Upper lobe of left lung (tissue), 6 donors: ENCODE measurements at regions not wholly inside any gene's neighbourhood (a gene's known extent, or its start where the extent isn't known, plus 50 kb on each side); places are given as distances from the start of the nearest gene placed in this dataset.

Experiments
- ATAC-seq, 2 donors: fragments of 200-7000 bp; cut with Tn5 transposase; one replicate each; pipeline ENCODE4 v1.9.1; 2022; ENCODE audit warnings: mild to moderate bottlenecking in 2 of 2, moderate library complexity in 2 of 2; ENCODE audit not compliant: low FRiP score in 2 of 2
- DNase-seq, 2 donors: peaks; one replicate each; pipeline ENCODE4 v3.0.0-alpha.2; 2019 to 2020
- H3K27ac ChIP-seq, 4 donors: fragments of 200-600 bp; sonication (generic); one replicate each; pipeline ENCODE4 v1.5.1; 2016 to 2019
- H3K27me3 ChIP-seq, 4 donors: fragments of 200-600 bp; sonication (generic); one replicate each; pipeline ENCODE4 v1.5.1; 2017 to 2019
- H3K36me3 ChIP-seq, 4 donors: fragments of 200-600 bp; sonication (generic); one replicate each; pipeline ENCODE4 v1.5.1; 2016 to 2019
- H3K4me1 ChIP-seq, 4 donors: fragments of 200-600 bp; sonication (generic); one replicate each; pipeline ENCODE4 v1.5.1; 2018 to 2019
- H3K4me3 ChIP-seq, 4 donors: fragments of 200-600 bp; sonication (generic); one replicate each; pipeline ENCODE4 v1.5.1; 2017 to 2019; ENCODE audit warnings: mild to moderate bottlenecking in 2 of 4, moderate library complexity in 1 of 4
- H3K9me3 ChIP-seq, 4 donors: fragments of 200-600 bp; sonication (generic); one replicate each; pipeline ENCODE4 v1.5.1; 2018 to 2019
- EP300 ChIP-seq, 4 donors: sonication (generic); formaldehyde crosslinking; IDR thresholded peaks; one replicate each; pipeline ENCODE4 v1.5.1; 2017; ENCODE audit warnings: antibody characterized with exemption in 4 of 4, control low read depth in 2 of 4
- POLR2A ChIP-seq, 4 donors: fragments of 450-650 bp; IDR thresholded peaks; one replicate each; pipeline ENCODE4 v1.5.1; 2016 to 2017; ENCODE audit warnings: antibody characterized with exemption in 4 of 4, mild to moderate bottlenecking in 2 of 4
- POLR2AphosphoS5 ChIP-seq, 2 donors: sonication (generic); formaldehyde crosslinking; IDR thresholded peaks; one replicate each; pipeline ENCODE4 v1.5.1; 2017; ENCODE audit warnings: antibody characterized with exemption in 2 of 2
- WGBS, 2 donors: methylation state at CpG; one replicate each; pipeline ENCODE4 v1.1.5; 2017 to 2018; 5-methylcytosine and 5-hydroxymethylcytosine counted together
- TF ChIP-seq, protein P1 (sequence below), 6 experiments: fragments of 450-650 bp in 4 of 6; fragments of 200-600 bp in 2 of 6; sonication (generic) in 2 of 6; IDR thresholded peaks; one replicate each; pipeline ENCODE4 v1.5.1; 2016 to 2019; ENCODE audit warnings: antibody characterized with exemption in 6 of 6
- donor health status: DM: no; HTN: no; CAD: no; lungs with moderate emphysema.
- donor health status: DM: no; HTN: yes; CAD: no; lungs with severe emphysema.

DNA sequence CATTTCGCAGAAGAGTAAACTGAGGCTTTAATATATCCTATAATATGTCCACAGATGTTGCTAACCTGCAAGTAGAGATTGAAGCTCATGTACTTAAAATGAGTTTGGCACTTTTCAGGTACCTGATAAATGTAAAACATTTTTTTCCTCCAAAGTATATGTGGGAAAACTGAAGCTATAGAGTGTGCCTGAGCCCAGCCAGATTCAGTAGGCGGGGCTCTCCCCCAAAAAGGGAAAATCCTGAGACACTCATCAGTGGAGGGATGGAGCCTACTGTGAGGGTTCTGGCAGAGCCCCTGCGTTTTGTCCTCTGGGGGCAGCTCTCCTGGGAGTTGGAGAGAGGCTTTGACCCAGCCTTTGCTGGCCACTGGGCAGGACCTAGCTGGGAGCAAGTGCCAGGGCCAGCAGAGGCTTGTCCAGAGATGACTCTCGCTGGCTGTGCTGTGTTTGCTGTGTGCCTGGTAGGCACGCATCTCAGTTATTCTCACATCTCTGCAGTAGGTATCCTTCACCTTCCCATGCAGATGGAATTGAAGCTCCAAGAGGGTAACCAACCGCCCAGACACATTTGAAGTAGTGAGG is 81.1 kb upstream of the SPRY4 start:
- H3K9me3 ChIP-seq, result no peaks in the 10 kb centered on the region
- H3K4me1 ChIP-seq, result peaks cover 0 to 6% (median 2%) of the 10 kb centered on the region in 4 donors
- TF ChIP-seq POLR2AphosphoS5 (IDR thresholded peaks at IDR 0.05) (no peak), EP300 (IDR thresholded peaks at IDR 0.05) (no peak), POLR2A (IDR thresholded peaks at IDR 0.05) (no peak)
- TF ChIP-seq, protein P1, sequence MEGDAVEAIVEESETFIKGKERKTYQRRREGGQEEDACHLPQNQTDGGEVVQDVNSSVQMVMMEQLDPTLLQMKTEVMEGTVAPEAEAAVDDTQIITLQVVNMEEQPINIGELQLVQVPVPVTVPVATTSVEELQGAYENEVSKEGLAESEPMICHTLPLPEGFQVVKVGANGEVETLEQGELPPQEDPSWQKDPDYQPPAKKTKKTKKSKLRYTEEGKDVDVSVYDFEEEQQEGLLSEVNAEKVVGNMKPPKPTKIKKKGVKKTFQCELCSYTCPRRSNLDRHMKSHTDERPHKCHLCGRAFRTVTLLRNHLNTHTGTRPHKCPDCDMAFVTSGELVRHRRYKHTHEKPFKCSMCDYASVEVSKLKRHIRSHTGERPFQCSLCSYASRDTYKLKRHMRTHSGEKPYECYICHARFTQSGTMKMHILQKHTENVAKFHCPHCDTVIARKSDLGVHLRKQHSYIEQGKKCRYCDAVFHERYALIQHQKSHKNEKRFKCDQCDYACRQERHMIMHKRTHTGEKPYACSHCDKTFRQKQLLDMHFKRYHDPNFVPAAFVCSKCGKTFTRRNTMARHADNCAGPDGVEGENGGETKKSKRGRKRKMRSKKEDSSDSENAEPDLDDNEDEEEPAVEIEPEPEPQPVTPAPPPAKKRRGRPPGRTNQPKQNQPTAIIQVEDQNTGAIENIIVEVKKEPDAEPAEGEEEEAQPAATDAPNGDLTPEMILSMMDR (IDR thresholded peaks at IDR 0.05), result no peak
- no peak for ATAC-seq
- no peak overlapping the region for H3K27ac ChIP-seq
- H3K36me3 ChIP-seq, result no peaks in the 10 kb centered on the region
- no peak overlapping the region for H3K4me3 ChIP-seq
- DNase-seq, result no peak
- H3K27me3 ChIP-seq, result no peaks in the 10 kb centered on the region
- 90 to 91% methylated on average over 5 to 6 of the region's 6 CpGs for WGBS, 2 donors

DNA sequence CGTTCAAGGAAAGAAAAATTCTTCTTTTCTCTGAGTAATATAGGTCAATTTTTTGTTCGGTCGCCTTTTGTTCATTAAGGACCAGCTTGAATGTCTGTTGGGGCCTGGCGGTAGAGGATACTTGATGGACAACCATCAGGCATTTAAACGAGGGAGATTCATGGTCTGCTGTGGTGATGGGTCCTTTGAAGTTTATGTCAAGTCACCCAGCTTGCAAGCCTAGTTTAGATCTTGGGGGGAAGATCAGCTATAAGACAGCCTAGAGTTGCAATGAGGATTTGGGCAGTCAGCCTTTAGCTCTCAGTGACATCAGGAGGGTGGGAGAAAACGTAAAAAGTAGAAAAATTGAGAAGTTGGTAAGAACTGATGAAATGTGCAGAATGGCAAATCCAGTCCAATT is 80.2 kb upstream of the SPRY4 start:
- no peak for DNase-seq
- Histone ChIP-seq H3K27me3 (no peaks in the 10 kb centered on the region), H3K4me1 (peaks cover 0 to 6% (median 2%) of the 10 kb centered on the region in 4 donors), H3K27ac (no peak overlapping the region), H3K9me3 (no peaks in the 10 kb centered on the region), H3K36me3 (no peaks in the 10 kb centered on the region), H3K4me3 (no peak overlapping the region)
- ATAC-seq, result no peak
- WGBS, 2 donors, result 72 to 73% methylated on average over 6 of the region's 6 CpGs
- TF ChIP-seq POLR2A (IDR thresholded peaks at IDR 0.05), result no peak
- no peak for TF ChIP-seq EP300 (IDR thresholded peaks at IDR 0.05)
- TF ChIP-seq POLR2AphosphoS5 (IDR thresholded peaks at IDR 0.05), result no peak
- TF ChIP-seq, protein P1 (IDR thresholded peaks at IDR 0.05), result no peak

DNA sequence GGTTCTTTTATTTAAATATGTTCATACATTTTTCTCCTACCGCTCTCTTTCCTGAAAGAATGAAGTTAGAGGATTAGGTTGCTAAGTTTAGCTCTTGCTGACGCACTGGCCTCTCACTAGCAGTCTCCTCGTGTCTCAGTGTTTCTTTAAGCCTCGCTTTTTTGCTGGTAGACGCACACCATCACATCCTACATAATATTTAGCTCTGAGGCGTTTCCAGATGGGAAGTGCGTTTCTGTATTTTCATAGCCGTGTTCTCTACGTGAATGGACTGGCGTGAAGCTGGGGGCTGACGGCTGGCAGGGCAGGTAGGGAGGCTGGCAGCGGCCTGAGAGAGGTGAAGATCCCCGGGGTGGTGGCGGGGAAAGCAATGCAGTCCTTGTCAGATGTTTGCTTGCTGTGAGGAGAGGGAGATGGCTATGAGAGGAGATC is 79.2 kb upstream of the SPRY4 start:
- peaks cover 0 to 6% (median 2%) of the 10 kb centered on the region in 4 donors for H3K4me1 ChIP-seq
- peak overlapping the region in 2 of 4 donors; percentile 6 to 34 for H3K4me3 ChIP-seq
- no peaks in the 10 kb centered on the region for H3K36me3 ChIP-seq
- H3K27ac ChIP-seq, result peak overlapping the region in 3 of 4 donors; percentile 27 to 82 (median 41)
- WGBS, 2 donors, result 66 to 72% methylated on average over 14 of the region's 14 CpGs
- TF ChIP-seq POLR2A (IDR thresholded peaks at IDR 0.05), result no peak
- TF ChIP-seq EP300 (IDR thresholded peaks at IDR 0.05), result no peak
- TF ChIP-seq, protein P1 (IDR thresholded peaks at IDR 0.05), result no peak
- TF ChIP-seq POLR2AphosphoS5 (IDR thresholded peaks at IDR 0.05), result no peak
- DNase-seq (no peak), ATAC-seq (peak in 1 of 2 donors; percentile 8)
- H3K27me3 ChIP-seq, result no peaks in the 10 kb centered on the region
- H3K9me3 ChIP-seq, result no peaks in the 10 kb centered on the region

DNA sequence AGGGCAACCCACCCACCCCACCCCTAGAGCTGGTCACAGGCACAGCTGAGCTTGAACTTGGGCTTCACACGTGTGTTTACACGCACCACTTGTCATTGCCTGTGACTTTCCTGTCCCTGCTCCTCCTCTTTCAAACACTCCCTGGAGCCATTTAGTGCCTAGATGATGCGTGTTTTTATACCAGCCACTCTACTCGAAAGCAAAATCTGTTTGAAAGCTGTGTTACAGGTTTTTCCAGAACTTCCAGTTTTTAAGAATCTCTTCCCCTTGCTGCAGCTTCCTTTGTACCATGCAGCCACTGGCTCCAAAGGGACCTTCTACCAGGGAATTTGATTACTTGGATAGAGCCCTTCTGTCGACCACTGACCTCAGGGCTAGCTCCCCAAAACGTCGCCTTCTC is 78.8 kb upstream of the SPRY4 start:
- no peak for ATAC-seq
- peaks cover 0 to 6% (median 2%) of the 10 kb centered on the region in 4 donors for H3K4me1 ChIP-seq
- no peaks in the 10 kb centered on the region for H3K36me3 ChIP-seq
- 62 to 64% methylated on average over 7 of the region's 7 CpGs for WGBS, 2 donors
- TF ChIP-seq EP300 (IDR thresholded peaks at IDR 0.05), result peak in 1 of 4 donors; percentile 36
- peak in 1 of 2 donors; percentile 10 for TF ChIP-seq POLR2AphosphoS5 (IDR thresholded peaks at IDR 0.05)
- TF ChIP-seq, protein P1 (IDR thresholded peaks at IDR 0.05), result no peak
- TF ChIP-seq POLR2A (IDR thresholded peaks at IDR 0.05), result no peak
- peak in 1 of 2 donors; percentile 36 for DNase-seq
- no peaks in the 10 kb centered on the region for H3K9me3 ChIP-seq
- no peaks in the 10 kb centered on the region for H3K27me3 ChIP-seq
- peak overlapping the region in 1 of 4 donors; percentile 34 for H3K4me3 ChIP-seq
- H3K27ac ChIP-seq, result peak overlapping the region in 2 of 4 donors; percentile 41 to 82
